Activated naive CD8-positive, alpha-beta T cell treated with anti-CD3 and anti-CD28 coated beads, Interleukin-2, amount 50 U/mL, for 24 hours (primary cell): ENCODE measurements at regions not wholly inside any gene's neighbourhood (a gene's known extent, or its start where the extent isn't known, plus 50 kb on each side); places are given as distances from the start of the nearest gene placed in this dataset.

Experiments used
- ATAC-seq: fragments of 150-1000 bp; cut with Tn5 transposase; one replicate; pipeline ENCODE4 v1.10.0; 2021
- DNase-seq: peaks from one replicate; pipeline ENCODE4 v3.0.0; 2021
- H3K27ac Mint-ChIP-seq: one replicate; pipeline ENCODE4 v1.8.0; 2021; ENCODE audit warnings: mild to moderate bottlenecking, mixed read lengths
- H3K27me3 Mint-ChIP-seq: one replicate; pipeline ENCODE4 v1.8.0; 2021; ENCODE audit warnings: mixed read lengths
- H3K36me3 Mint-ChIP-seq: one replicate; pipeline ENCODE4 v1.8.0; 2021; ENCODE audit warnings: low read depth, mixed read lengths
- H3K4me1 Mint-ChIP-seq: one replicate; pipeline ENCODE4 v1.8.0; 2021; ENCODE audit warnings: mixed read lengths
- H3K4me3 Mint-ChIP-seq: one replicate; pipeline ENCODE4 v1.8.0; 2021; ENCODE audit warnings: mild to moderate bottlenecking, moderate library complexity, mixed read lengths
- H3K9me3 Mint-ChIP-seq: one replicate; pipeline ENCODE4 v1.8.0; 2021; ENCODE audit warnings: mixed read lengths

DNA sequence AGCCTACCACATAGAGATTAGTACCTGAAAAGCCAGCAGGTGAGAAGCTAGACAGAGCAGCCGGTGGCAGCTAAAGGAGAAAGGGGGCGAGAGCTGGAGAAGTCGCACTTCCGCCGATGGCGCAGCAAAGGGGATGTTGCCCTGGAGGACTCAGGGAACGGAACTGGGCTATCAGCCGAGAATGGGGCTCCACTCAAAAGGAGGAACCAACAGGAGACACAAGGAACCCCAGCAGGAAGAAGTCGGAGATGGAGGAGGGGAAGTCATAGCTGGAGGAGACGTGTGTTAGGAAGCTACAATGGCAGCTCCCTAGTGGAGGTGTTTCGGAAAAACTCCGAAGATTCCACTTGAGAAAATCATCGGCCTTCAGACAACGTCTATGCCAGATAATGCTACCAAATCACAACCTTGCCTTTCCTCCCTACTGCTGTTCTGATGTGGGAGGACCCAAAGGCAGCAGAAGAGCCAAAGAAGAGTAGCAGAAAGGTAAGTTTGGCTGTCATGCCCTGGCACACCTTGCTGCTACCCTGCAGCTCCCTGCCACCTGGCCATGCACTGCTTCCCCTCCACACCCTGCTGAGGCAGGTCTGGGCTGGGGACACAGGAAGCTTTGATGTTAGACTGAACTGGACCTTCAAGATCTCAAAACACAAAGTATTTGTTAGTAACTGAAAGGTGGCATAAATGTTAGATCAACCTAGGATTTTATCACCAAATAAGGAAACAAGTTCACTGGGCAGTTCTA, 127.9 kb downstream of the DLEU7 start:
- H3K4me3 Mint-ChIP-seq, result no peak overlapping the region
- no peaks in the 10 kb centered on the region for H3K36me3 Mint-ChIP-seq
- H3K9me3 Mint-ChIP-seq, result no peaks in the 10 kb centered on the region
- H3K27ac Mint-ChIP-seq, result no peak overlapping the region
- no peak for ATAC-seq
- H3K27me3 Mint-ChIP-seq, result peaks cover 8% of the 10 kb centered on the region
- no peak for DNase-seq
- peaks cover 32% of the 10 kb centered on the region for H3K4me1 Mint-ChIP-seq

DNA sequence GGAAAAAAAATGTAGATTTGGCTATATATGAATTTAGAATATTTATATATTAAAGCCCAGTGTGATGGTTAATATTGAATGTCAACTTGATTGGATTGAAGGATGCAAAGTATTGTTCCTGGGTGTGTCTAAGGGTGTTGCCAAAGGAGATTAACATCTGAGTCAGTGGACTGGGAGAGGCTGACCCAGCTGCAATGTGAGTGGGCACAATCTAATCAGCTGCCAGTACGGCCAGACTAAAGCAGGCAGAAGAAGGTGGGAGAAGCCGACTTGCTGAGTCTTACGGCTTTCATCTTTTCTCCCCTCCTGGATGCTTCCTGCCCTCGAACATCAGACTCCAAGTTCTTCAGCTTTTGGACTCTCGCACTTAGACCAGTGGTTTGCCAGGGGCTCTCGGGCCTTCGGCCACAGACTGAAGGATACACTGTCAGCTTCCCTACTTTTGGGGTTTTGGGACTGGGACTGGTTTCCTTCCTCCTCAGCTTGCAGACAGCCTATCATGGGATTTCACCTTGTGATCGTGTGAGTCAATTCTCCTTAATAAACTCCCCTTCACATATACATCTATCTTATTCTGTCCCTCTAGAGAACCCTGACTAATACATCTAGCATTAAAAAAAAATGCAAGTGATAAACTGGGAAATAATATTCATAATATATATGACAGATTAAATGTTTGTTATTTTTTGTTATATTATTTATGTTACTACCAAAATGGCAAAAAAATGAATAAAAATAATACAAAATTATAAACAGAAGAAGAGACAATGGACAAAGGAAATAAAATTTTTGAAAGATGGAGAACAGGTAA, 122.4 kb downstream of the DLEU7 start:
- H3K4me3 Mint-ChIP-seq, result no peak overlapping the region
- H3K9me3 Mint-ChIP-seq, result no peaks in the 10 kb centered on the region
- H3K4me1 Mint-ChIP-seq, result peaks cover 3% of the 10 kb centered on the region
- DNase-seq (no peak), ATAC-seq (no peak)
- H3K36me3 Mint-ChIP-seq, result no peaks in the 10 kb centered on the region
- H3K27me3 Mint-ChIP-seq, result peaks cover 2% of the 10 kb centered on the region
- no peak overlapping the region for H3K27ac Mint-ChIP-seq

DNA sequence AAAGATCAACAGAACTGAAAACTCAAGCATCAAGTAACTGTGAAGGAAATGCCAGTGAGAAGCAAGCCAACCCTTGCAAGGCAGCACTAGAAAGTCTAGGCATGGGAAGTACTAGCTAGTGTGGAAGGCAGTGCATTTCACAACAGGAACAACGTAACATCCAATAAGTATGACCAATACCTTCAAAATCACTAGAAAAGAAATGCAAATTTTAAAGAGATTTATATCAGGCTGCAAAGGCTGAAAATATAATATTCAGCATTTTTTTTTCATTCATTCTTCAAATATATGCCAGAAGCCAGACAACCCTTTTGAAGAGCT, 121.9 kb downstream of the DLEU7 start:
- Mint-ChIP-seq H3K4me3 (no peak overlapping the region), H3K4me1 (peaks cover 3% of the 10 kb centered on the region), H3K36me3 (no peaks in the 10 kb centered on the region), H3K27ac (no peak overlapping the region), H3K9me3 (no peaks in the 10 kb centered on the region), H3K27me3 (peaks cover 2% of the 10 kb centered on the region)
- ATAC-seq, result no peak
- DNase-seq, result no peak

DNA sequence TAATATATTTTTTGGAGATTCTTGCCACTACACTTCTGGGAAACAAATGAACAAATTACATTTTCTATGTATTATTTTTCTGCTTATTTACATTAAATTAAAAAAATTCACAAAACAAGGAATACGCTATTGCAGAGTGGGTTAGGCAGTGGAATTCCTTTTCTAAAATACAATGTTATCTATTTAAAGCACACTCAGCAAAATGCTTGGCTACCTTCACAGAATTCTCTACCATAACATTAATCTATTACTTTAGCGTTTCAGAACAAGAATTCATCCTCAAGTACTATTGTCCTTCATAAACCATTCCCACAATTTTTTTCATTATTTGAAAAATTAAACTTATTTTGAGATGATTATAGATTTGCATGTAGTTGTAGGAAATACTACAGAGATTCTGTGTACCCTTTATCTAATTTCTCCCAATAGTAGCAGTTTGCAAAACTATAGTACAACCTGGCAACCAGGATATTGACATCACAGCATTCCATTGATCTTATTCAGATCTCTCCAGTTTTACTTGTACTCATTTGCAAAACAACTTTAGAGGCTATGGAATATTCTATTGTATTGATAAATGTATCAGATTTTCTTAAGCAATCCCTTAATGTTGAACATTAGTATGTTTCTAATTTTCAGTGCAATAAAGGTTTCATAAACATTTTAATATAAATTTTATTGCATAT, 120.9 kb downstream of the DLEU7 start:
- peaks cover 2% of the 10 kb centered on the region for H3K27me3 Mint-ChIP-seq
- DNase-seq (no peak), ATAC-seq (no peak)
- H3K4me3 Mint-ChIP-seq, result no peak overlapping the region
- H3K27ac Mint-ChIP-seq, result no peak overlapping the region
- peaks cover 3% of the 10 kb centered on the region for H3K4me1 Mint-ChIP-seq
- no peaks in the 10 kb centered on the region for H3K36me3 Mint-ChIP-seq
- no peaks in the 10 kb centered on the region for H3K9me3 Mint-ChIP-seq

DNA sequence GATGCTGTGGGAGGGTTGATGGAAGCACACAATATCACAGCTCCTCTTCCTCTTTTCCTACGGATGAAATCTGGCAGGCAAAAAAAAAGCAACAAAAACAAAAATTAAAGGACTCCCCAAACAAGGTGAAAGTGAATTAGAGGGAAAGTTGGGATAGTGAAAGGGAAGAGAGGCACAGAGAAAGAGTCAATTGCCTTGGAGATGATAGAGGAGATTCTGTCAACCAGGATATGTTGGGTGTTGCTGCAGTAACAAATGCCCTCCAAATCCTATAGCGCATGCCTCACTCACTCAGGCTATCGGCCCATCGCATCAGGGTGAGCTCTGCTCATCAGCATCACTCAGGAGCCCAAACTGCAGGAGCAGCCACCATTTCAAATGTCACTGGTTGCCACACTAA, 119.1 kb downstream of the DLEU7 start:
- ATAC-seq (no peak), DNase-seq (no peak)
- Mint-ChIP-seq H3K27ac (no peak overlapping the region), H3K27me3 (peaks cover 2% of the 10 kb centered on the region), H3K9me3 (no peaks in the 10 kb centered on the region), H3K36me3 (no peaks in the 10 kb centered on the region), H3K4me1 (peaks cover 3% of the 10 kb centered on the region), H3K4me3 (no peak overlapping the region)

DNA sequence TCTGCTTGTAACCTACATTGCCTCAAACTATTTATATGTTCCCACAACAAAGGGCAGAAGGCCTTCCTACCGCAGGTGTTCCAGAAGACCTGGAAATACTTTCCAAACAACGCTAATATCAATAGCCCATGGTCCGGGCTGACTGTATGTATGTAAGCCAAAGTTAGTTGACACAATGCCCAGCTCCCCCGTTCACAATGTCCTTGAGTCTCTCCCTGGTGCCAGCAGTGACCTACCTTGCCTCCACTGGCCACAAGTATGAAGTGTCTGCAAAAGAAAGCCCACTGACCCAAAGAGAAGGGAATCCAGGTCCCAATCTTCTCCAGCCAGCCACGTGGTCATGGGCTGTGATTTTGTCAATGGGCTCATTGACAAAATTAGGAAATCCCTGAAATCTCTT, 118.6 kb downstream of the DLEU7 start:
- Mint-ChIP-seq H3K27me3 (peaks cover 3% of the 10 kb centered on the region), H3K4me3 (no peak overlapping the region), H3K4me1 (peaks cover 3% of the 10 kb centered on the region), H3K9me3 (peaks cover 3% of the 10 kb centered on the region), H3K27ac (no peak overlapping the region), H3K36me3 (no peaks in the 10 kb centered on the region)
- DNase-seq (no peak), ATAC-seq (no peak)

DNA sequence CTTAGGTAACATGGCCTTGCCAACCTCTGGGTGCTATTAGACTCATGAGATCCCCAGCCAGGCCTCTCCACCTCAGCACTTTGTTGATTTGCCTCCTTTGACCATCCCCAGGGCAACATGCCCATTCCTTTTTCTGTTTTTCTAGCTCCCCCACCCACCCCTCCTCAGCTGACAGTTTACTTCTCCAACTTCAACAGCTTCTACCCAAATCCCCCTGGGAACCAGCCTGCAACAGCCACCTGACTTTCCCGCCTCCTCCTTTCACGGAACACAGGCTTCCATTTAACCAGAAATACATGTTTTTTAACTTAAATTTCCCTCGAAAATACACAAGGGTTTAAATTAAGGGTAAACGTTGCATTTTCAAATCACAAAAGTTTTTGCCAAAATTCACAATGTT, 117.3 kb downstream of the DLEU7 start:
- Mint-ChIP-seq H3K4me1 (peaks cover 3% of the 10 kb centered on the region), H3K4me3 (no peak overlapping the region), H3K36me3 (no peaks in the 10 kb centered on the region), H3K27me3 (peaks cover 3% of the 10 kb centered on the region), H3K27ac (no peak overlapping the region), H3K9me3 (peaks cover 10% of the 10 kb centered on the region)
- DNase-seq (no peak), ATAC-seq (no peak)

DNA sequence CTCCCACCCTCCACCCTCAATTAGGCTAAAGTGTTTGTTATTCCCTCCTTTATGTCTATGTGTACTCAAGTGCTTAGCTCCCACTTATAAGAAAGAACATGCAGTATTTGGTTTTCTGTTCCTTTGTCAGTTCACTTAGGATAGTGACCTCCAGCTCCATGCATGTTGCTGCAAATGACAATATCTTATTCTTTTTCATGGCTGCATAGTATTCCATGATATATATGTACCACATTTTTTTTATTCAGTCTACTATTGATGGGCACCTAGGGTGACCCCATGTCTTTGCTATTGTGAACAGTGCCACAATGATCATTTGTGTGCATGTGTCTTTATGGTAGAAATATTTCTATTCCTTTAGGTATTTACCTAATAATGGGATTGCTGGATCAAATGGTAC, 114.3 kb downstream of the DLEU7 start:
- Mint-ChIP-seq H3K27me3 (peaks cover 3% of the 10 kb centered on the region), H3K36me3 (no peaks in the 10 kb centered on the region), H3K27ac (no peak overlapping the region), H3K4me1 (peaks cover 7% of the 10 kb centered on the region), H3K9me3 (peaks cover 10% of the 10 kb centered on the region), H3K4me3 (no peak overlapping the region)
- DNase-seq (no peak), ATAC-seq (no peak)

DNA sequence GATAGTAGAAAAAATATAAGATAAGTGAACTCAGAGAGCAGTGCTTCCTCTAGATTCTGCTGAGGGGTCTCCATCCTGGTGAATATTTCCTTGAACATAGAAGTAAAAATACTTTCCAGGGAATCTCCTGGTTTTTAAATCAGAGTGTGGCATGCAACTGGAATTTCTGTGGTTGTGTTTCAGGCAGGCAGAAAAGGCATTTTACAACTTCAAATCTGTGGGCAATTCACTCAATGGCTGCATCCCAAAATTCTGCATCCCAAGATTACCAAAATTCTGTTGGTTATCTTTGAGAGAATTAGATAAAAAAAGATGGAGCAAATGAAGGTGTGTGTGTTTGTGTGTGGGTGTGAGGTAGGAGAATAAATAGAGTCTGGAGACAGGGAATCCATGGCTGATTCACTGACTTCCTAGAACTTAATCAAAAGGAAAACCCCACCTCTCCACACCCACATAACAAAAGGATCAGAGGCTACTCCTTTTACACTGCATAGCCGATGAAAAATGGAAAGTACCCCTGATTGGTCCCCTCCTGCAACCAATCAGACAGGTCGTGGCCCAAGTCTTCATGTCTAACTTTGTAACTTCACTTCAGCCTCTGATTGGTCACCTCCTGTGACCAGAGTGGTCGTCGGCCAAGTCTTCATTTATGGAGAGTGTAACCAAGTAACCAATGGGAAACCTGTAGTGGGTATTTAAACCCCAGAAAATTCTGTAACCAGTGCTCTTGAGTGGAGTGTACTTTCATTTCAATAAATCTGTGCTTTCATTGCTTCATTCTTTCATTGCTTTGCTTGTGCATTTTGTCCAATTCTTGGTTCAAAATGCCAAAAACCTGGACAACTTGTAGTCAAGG, 112.8 kb downstream of the DLEU7 start:
- Mint-ChIP-seq H3K27ac (no peak overlapping the region), H3K4me1 (peaks cover 7% of the 10 kb centered on the region), H3K27me3 (peaks cover 2% of the 10 kb centered on the region), H3K36me3 (no peaks in the 10 kb centered on the region), H3K4me3 (no peak overlapping the region), H3K9me3 (peaks cover 10% of the 10 kb centered on the region)
- ATAC-seq (no peak), DNase-seq (no peak)

DNA sequence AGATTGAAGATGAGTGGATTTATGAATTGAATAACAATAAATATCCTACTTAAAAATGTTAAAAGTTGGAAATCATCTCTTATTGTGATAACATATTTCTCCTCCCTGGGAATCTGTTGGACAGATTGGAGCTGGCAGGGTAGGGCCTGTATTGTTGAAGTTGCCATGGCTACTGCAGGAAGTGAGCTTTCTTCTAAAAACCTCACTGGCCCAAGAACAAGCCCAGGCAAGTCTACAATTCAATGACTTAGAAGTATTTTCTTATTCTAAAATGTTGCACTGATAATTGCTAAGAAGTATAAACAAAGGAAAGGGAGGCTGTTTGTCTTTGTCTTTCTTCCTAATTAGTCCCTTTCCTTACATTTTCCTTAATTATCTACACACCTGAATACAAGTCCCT, 112.1 kb downstream of the DLEU7 start:
- H3K4me3 Mint-ChIP-seq, result no peak overlapping the region
- H3K9me3 Mint-ChIP-seq, result peaks cover 10% of the 10 kb centered on the region
- H3K4me1 Mint-ChIP-seq, result peaks cover 4% of the 10 kb centered on the region
- ATAC-seq (no peak), DNase-seq (no peak)
- no peak overlapping the region for H3K27ac Mint-ChIP-seq
- H3K27me3 Mint-ChIP-seq, result peaks cover 2% of the 10 kb centered on the region
- no peaks in the 10 kb centered on the region for H3K36me3 Mint-ChIP-seq

DNA sequence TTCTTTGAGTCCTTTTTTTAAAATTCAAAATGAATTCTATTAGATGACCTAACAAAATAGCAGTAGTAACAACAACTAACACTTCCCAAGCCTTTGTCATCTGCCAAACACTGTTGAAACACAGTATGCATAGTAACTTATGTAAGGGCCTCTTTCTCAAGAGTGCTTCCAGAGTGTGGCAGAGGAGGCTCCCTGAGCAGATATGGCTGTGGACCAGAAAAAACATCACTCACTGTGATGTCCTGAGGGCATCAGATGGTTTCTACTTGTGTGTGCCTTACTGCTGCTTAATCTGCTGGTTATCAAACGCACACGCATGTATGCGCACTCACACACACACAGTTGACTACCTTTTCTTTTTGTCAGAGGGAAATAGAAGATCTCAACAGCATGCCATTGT, 110.8 kb downstream of the DLEU7 start:
- DNase-seq (no peak), ATAC-seq (no peak)
- H3K27me3 Mint-ChIP-seq, result peaks cover 2% of the 10 kb centered on the region
- H3K4me1 Mint-ChIP-seq, result peaks cover 4% of the 10 kb centered on the region
- no peak overlapping the region for H3K27ac Mint-ChIP-seq
- no peak overlapping the region for H3K4me3 Mint-ChIP-seq
- no peaks in the 10 kb centered on the region for H3K36me3 Mint-ChIP-seq
- peaks cover 10% of the 10 kb centered on the region for H3K9me3 Mint-ChIP-seq

DNA sequence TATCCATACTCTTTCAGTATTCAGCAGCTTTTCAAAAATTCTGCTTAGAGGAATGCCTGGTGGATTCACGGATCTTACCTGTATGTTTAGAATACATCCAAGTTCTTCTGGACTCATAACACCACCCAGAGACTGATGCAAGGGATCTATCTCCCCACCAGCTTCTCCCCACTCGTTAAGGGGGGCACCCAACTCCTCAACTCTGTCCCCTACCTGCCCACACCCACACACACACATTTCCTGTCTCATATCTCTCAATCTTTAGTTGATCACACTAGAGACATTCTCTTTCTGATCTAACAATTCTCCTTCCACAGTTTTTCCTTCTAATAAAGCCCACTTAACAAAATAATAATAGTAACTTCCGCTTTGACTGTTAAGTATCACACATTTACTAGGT, 110.1 kb downstream of the DLEU7 start:
- no peak for ATAC-seq
- no peak overlapping the region for H3K27ac Mint-ChIP-seq
- H3K4me3 Mint-ChIP-seq, result no peak overlapping the region

DNA sequence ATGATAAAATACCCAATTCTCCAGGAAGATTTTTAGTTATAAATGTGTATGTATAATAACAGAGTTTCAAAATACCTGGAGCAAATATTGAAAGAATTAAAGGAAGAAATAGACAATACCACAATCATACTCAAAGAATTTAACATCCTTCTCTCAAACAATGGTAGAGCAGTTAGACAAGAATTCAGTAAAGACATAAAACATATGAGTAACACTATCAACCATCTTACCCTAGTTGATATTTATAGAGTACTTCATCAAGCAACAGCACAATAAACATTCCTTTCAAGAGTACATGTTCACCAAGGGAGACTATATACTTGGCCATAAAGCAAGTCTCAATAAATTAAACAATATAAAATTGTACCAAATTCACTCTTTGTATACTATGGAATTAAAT, 108.4 kb downstream of the DLEU7 start:
- DNase-seq, result no peak
- Mint-ChIP-seq H3K4me1 (peaks cover 4% of the 10 kb centered on the region), H3K9me3 (peaks cover 6% of the 10 kb centered on the region), H3K36me3 (no peaks in the 10 kb centered on the region), H3K27me3 (no peaks in the 10 kb centered on the region), H3K27ac (no peak overlapping the region), H3K4me3 (no peak overlapping the region)
- no peak for ATAC-seq

More for the DNA sequence above, 110.1 kb downstream of the DLEU7 start:
- Mint-ChIP-seq H3K4me1 (peaks cover 4% of the 10 kb centered on the region), H3K27me3 (peaks cover 2% of the 10 kb centered on the region), H3K9me3 (peaks cover 10% of the 10 kb centered on the region), H3K36me3 (no peaks in the 10 kb centered on the region)
- no peak for DNase-seq

DNA sequence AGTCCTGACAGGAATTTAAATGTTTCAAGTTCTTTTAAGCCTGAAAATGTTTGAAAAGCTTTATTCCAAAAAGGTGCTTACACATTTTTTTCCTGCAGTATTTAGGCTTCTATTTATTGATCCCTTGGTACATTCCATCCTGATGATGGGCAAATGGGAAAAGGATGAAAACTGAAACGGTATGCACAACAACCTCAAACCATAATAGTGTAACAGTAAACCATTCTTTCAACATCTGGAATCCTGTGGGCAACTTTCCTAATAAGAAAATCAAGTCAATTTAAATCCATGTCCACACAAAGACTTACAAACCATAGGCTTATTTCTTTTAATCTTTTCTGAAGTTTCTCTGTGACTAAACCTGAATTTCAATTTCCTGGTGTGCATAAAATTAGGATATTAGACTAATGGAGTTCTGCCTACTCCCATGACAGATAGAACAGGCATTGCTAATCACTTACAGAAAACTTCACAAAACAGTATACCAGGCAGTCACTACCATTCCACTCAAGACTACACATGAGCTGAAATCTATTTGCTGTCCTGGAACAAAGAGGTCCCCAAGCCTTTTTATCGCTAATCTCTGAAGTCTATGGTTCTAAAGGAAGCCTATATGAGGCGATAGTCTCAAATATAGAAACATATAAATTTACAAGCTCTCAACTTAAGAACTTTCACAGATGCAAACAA, 103.3 kb downstream of the DLEU7 start:
- Mint-ChIP-seq H3K27ac (no peak overlapping the region), H3K4me1 (no peaks in the 10 kb centered on the region), H3K27me3 (no peaks in the 10 kb centered on the region), H3K36me3 (no peaks in the 10 kb centered on the region), H3K4me3 (no peak overlapping the region), H3K9me3 (no peaks in the 10 kb centered on the region)
- no peak for ATAC-seq
- no peak for DNase-seq
